ENCODE measurements at regions not wholly inside any gene's neighbourhood (a gene's known extent, or its start where the extent isn't known, plus 50 kb on each side); places are given as distances from the start of the nearest gene placed in this dataset.
A peak's percentile ranks its signal among the peaks of the same experiment; 100 is the strongest.

- TF ChIP-seq CTCF (conservative IDR thresholded peaks at IDR 0.05; ENCODE audit: low read depth, low read length), result no peak
- peak; percentile 26 for DNase-seq (ENCODE audit: low read depth)
- H3K4me3 ChIP-seq (ENCODE audit: low read depth, low read length), result no peak overlapping the region
These were observed 185.1 kb downstream of the CLIC5 start for GRCh38 chr6:45830441-45831139.

GRCh38 chr6:45829873-45830272, 185.8 kb downstream of the CLIC5 start:
- H3K4me3 ChIP-seq (ENCODE audit: low read depth, low read length), result no peak overlapping the region
- DNase-seq (ENCODE audit: low read depth), result no peak
- TF ChIP-seq CTCF (conservative IDR thresholded peaks at IDR 0.05; ENCODE audit: low read depth, low read length), result no peak

GRCh38 chr6:45827952-45828530, 187.6 kb downstream of the CLIC5 start:
- no peak for TF ChIP-seq CTCF (conservative IDR thresholded peaks at IDR 0.05; ENCODE audit: low read depth, low read length)
- H3K4me3 ChIP-seq (ENCODE audit: low read depth, low read length), result no peak overlapping the region
- peak; percentile 76 for DNase-seq (ENCODE audit: low read depth)

- DNase-seq (ENCODE audit: low read depth), result no peak
- H3K4me3 ChIP-seq (ENCODE audit: low read depth, low read length), result no peak overlapping the region
- TF ChIP-seq CTCF (conservative IDR thresholded peaks at IDR 0.05; ENCODE audit: low read depth, low read length), result no peak
These were observed 192.8 kb downstream of the CLIC5 start for GRCh38 chr6:45822873-45823272.

- H3K4me3 ChIP-seq (ENCODE audit: low read depth, low read length), result no peak overlapping the region
- no peak for DNase-seq (ENCODE audit: low read depth)
- TF ChIP-seq CTCF (conservative IDR thresholded peaks at IDR 0.05; ENCODE audit: low read depth, low read length), result no peak
These were observed 193.3 kb downstream of the CLIC5 start for GRCh38 chr6:45822246-45822812.

GRCh38 chr6:45818655-45819054, 197.0 kb downstream of the CLIC5 start:
- no peak for TF ChIP-seq CTCF (conservative IDR thresholded peaks at IDR 0.05; ENCODE audit: low read depth, low read length)
- no peak for DNase-seq (ENCODE audit: low read depth)
- H3K4me3 ChIP-seq (ENCODE audit: low read depth, low read length), result no peak overlapping the region

Data from choroid plexus epithelial cell (primary cell).